SH-SY5Y (cell line): ENCODE measurements at regions not wholly inside any gene's neighbourhood (a gene's known extent, or its start where the extent isn't known, plus 50 kb on each side); places are given as distances from the start of the nearest gene placed in this dataset.

Experiments used
- GATA2 ChIP-seq: IDR thresholded peaks from 2 replicates; pipeline ENCODE4 v1.6.1; 2011; ENCODE audit warnings: mild to moderate bottlenecking, low read depth, low read length
- GATA3 ChIP-seq: IDR thresholded peaks from 2 replicates; pipeline ENCODE4 v1.6.1; 2011; ENCODE audit warnings: low read depth, mild to moderate bottlenecking, low read length, moderate library complexity

DNA sequence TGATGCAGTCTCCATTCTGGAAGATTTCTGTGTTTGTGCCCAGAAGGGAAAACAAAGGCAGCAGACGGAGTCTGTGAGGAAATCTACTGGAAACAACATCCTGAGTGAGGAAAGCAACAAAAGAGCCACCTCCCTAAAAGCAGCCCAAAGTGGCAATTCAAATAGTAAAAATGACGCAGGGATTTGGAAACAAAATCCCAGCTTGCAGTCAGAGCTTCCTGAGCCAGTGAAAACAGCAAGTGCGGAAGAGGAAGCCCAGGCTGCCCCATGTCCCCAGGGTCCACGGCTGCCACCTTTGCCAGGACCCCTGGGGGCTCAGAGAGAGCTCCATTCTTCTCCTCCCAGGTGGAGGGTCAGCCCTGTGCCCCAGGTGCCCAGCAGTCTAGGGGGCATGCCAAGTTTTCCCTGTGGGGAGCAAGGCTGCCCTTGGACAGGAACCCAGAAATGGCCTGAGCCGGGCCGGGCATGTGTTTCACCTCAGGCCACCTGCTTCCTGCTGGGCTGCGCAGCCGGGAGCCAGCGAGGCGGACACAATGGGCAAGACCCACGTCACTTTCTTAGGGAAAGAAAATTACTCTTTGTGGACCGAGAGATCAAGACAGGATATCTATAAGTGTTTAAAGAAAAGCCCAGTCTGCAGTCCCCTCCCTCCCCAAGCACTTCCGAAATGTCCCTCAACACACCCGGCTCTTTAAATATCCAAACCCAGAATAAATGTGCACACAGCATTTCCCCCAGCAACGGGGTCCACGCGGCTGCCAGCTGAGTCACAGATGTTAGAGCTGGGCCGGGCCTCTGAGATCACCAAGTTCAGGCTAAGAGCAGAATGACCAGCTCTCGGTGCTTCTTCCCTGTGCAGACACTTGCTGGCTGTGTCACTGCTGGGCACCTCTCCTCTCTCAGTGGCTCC lies 231.1 kb downstream of the ARHGAP12 start:
- TF ChIP-seq GATA2 (no peak), GATA3 (no peak)
